ENCODE measurements at regions not wholly inside any gene's neighbourhood (a gene's known extent, or its start where the extent isn't known, plus 50 kb on each side); places are given as distances from the start of the nearest gene placed in this dataset.

GRCh38 chr14:96975116-96975515 is 177.9 kb downstream of the VRK1 start:
- Histone ChIP-seq H3K9me3 (ENCODE audit: control insufficient read depth, low read length) (peaks cover 17% of the 10 kb centered on the region), H3K27ac (ENCODE audit: low read depth, low read length) (no peak overlapping the region), H3K4me1 (ENCODE audit: control insufficient read depth, insufficient read depth, low read length) (no peaks in the 10 kb centered on the region), H3K4me3 (ENCODE audit: low read length) (no peak overlapping the region), H3K27me3 (ENCODE audit: control insufficient read depth, insufficient read depth, low read length, poor library complexity, severe bottlenecking) (no peaks in the 10 kb centered on the region), H3K9ac (ENCODE audit: extremely low read depth, low read length, poor library complexity, severe bottlenecking) (no peak overlapping the region), H3K36me3 (ENCODE audit: control insufficient read depth, insufficient read depth, low read length) (no peaks in the 10 kb centered on the region)
- no peaks in the 10 kb centered on the region for H3K27me3 Mint-ChIP-seq (ENCODE audit: insufficient read depth)
- TF ChIP-seq, protein P1, sequence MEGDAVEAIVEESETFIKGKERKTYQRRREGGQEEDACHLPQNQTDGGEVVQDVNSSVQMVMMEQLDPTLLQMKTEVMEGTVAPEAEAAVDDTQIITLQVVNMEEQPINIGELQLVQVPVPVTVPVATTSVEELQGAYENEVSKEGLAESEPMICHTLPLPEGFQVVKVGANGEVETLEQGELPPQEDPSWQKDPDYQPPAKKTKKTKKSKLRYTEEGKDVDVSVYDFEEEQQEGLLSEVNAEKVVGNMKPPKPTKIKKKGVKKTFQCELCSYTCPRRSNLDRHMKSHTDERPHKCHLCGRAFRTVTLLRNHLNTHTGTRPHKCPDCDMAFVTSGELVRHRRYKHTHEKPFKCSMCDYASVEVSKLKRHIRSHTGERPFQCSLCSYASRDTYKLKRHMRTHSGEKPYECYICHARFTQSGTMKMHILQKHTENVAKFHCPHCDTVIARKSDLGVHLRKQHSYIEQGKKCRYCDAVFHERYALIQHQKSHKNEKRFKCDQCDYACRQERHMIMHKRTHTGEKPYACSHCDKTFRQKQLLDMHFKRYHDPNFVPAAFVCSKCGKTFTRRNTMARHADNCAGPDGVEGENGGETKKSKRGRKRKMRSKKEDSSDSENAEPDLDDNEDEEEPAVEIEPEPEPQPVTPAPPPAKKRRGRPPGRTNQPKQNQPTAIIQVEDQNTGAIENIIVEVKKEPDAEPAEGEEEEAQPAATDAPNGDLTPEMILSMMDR (conservative IDR thresholded peaks at IDR 0.05), result no peak
- H3K4me3 Mint-ChIP-seq, result no peak overlapping the region
- peaks cover 7% of the 10 kb centered on the region for H3K4me1 Mint-ChIP-seq
- no peaks in the 10 kb centered on the region for H3K36me3 Mint-ChIP-seq (ENCODE audit: low read depth)
- H3K27ac Mint-ChIP-seq, result no peak overlapping the region
- WGBS, 2 experiments (ENCODE audit: insufficient coverage in 1 of 2, insufficient read length in 1 of 2), result 80% methylated on average over 1 of the region's 1 CpG; no CpG with 5 or more reads in 1 of the 2 experiments
- DNase-seq, result no peak
- peaks cover 20% of the 10 kb centered on the region for H3K9me3 Mint-ChIP-seq

- Histone ChIP-seq H3K36me3 (ENCODE audit: control insufficient read depth, insufficient read depth, low read length) (no peaks in the 10 kb centered on the region), H3K9ac (ENCODE audit: extremely low read depth, low read length, poor library complexity, severe bottlenecking) (no peak overlapping the region), H3K27ac (ENCODE audit: low read depth, low read length) (no peak overlapping the region), H3K27me3 (ENCODE audit: control insufficient read depth, insufficient read depth, low read length, poor library complexity, severe bottlenecking) (no peaks in the 10 kb centered on the region), H3K4me1 (ENCODE audit: control insufficient read depth, insufficient read depth, low read length) (no peaks in the 10 kb centered on the region), H3K9me3 (ENCODE audit: control insufficient read depth, low read length) (peaks cover 17% of the 10 kb centered on the region), H3K4me3 (ENCODE audit: low read length) (no peak overlapping the region)
- H3K27me3 Mint-ChIP-seq (ENCODE audit: insufficient read depth), result no peaks in the 10 kb centered on the region
- no peaks in the 10 kb centered on the region for H3K36me3 Mint-ChIP-seq (ENCODE audit: low read depth)
- H3K9me3 Mint-ChIP-seq, result peaks cover 15% of the 10 kb centered on the region
- 78 to 85% methylated on average over 3 of the region's 4 CpGs for WGBS, 2 experiments (ENCODE audit: insufficient coverage in 1 of 2, insufficient read length in 1 of 2)
- DNase-seq, result no peak
- peaks cover 7% of the 10 kb centered on the region for H3K4me1 Mint-ChIP-seq
- no peak overlapping the region for H3K4me3 Mint-ChIP-seq
- H3K27ac Mint-ChIP-seq, result no peak overlapping the region
- TF ChIP-seq, protein P1 (conservative IDR thresholded peaks at IDR 0.05), result no peak
These were observed 181.5 kb downstream of the VRK1 start for GRCh38 chr14:96978525-96979272.

- Histone ChIP-seq H3K4me3 (ENCODE audit: low read length) (no peak overlapping the region), H3K4me1 (ENCODE audit: control insufficient read depth, insufficient read depth, low read length) (no peaks in the 10 kb centered on the region), H3K9me3 (ENCODE audit: control insufficient read depth, low read length) (peaks cover 9% of the 10 kb centered on the region), H3K9ac (ENCODE audit: extremely low read depth, low read length, poor library complexity, severe bottlenecking) (no peak overlapping the region), H3K27ac (ENCODE audit: low read depth, low read length) (no peak overlapping the region), H3K27me3 (ENCODE audit: control insufficient read depth, insufficient read depth, low read length, poor library complexity, severe bottlenecking) (no peaks in the 10 kb centered on the region), H3K36me3 (ENCODE audit: control insufficient read depth, insufficient read depth, low read length) (no peaks in the 10 kb centered on the region)
- TF ChIP-seq, protein P1 (conservative IDR thresholded peaks at IDR 0.05), result no peak
- peaks cover 7% of the 10 kb centered on the region for H3K4me1 Mint-ChIP-seq
- H3K4me3 Mint-ChIP-seq, result no peak overlapping the region
- 95 to 99% methylated on average over 12 of the region's 12 CpGs for WGBS, 2 experiments (ENCODE audit: insufficient coverage in 1 of 2, insufficient read length in 1 of 2)
- H3K36me3 Mint-ChIP-seq (ENCODE audit: low read depth), result no peaks in the 10 kb centered on the region
- no peak for DNase-seq
- no peaks in the 10 kb centered on the region for H3K27me3 Mint-ChIP-seq (ENCODE audit: insufficient read depth)
- H3K27ac Mint-ChIP-seq, result no peak overlapping the region
- H3K9me3 Mint-ChIP-seq, result peaks cover 12% of the 10 kb centered on the region
These were observed 182.5 kb downstream of the VRK1 start for GRCh38 chr14:96979611-96980074.

Data from endodermal cell (in vitro differentiated cells).